IMR-90 (cell line): ENCODE measurements at regions not wholly inside any gene's neighbourhood (a gene's known extent, or its start where the extent isn't known, plus 50 kb on each side); places are given as distances from the start of the nearest gene placed in this dataset.

Experiments used
- ATAC-seq: fragments of 200-7000 bp; cut with Tn5 transposase; 2 replicates; pipeline ENCODE4 v1.9.1; 2020; ENCODE audit warnings: low read depth, mild to moderate bottlenecking, moderate library complexity
- BruUV-seq: library from RNA; stranded (reverse); fragments of 400-500 nt; replicated peaks from 2 replicates; lab custom pipeline; 2021; lab: Mats Ljungman, UMichigan
- CTCF ChIA-PET: fragments of 300-600 bp; formaldehyde crosslinking; extraction: SDS; loops from one replicate; lab custom pipeline; 2021; ENCODE audit warnings: antibody characterized with exemption; lab: Yijun Ruan, JAX
- POLR2A ChIA-PET: fragments of 300-600 bp; sonication (Branson Sonifier 250); formaldehyde crosslinking; loops from one replicate; lab custom pipeline; 2022; ENCODE audit warnings: antibody characterized with exemption; ENCODE audit not compliant: unreplicated experiment; lab: Charles Lee
- DNase-seq: peaks from one replicate; pipeline ENCODE4 v3.0.0; 2013
- H2AFZ ChIP-seq: replicated peaks from 2 replicates; pipeline ENCODE3; 2013; ENCODE audit warnings: low read length, mild to moderate bottlenecking; ENCODE audit not compliant: poor library complexity
- H2AK5ac ChIP-seq: 2 replicates; pipeline ENCODE4 v1.6.1; 2013; ENCODE audit warnings: low read depth, low read length, inconsistent platforms
- H2AK9ac ChIP-seq: replicated peaks from 2 replicates; pipeline ENCODE3; 2013; ENCODE audit warnings: mild to moderate bottlenecking, low read depth, low read length, moderate library complexity; ENCODE audit not compliant: poor library complexity
- H2BK120ac ChIP-seq: 2 replicates; pipeline ENCODE4 v1.6.1; 2013; ENCODE audit warnings: low read depth, low read length, inconsistent platforms
- H2BK15ac ChIP-seq: 3 replicates; pipeline ENCODE4 v1.6.1; 2013; ENCODE audit warnings: low read depth, low read length, inconsistent platforms
- H2BK20ac ChIP-seq: 2 replicates; pipeline ENCODE4 v1.6.1; 2013; ENCODE audit warnings: low read depth, mild to moderate bottlenecking, inconsistent platforms, low read length, moderate library complexity
- H2BK5ac ChIP-seq: 2 replicates; pipeline ENCODE4 v1.6.1; 2013; ENCODE audit warnings: mild to moderate bottlenecking, low read depth, low read length, inconsistent platforms; ENCODE audit not compliant: poor library complexity, severe bottlenecking
- H3K14ac ChIP-seq: replicated peaks from 2 replicates; pipeline ENCODE4 v1.6.1; 2013; ENCODE audit warnings: low read depth, low read length, inconsistent platforms
- H3K18ac ChIP-seq: 2 replicates; pipeline ENCODE4 v1.6.1; 2013; ENCODE audit warnings: low read depth, low read length, control low read depth
- H3K23ac ChIP-seq: 2 replicates; pipeline ENCODE4 v1.6.1; 2013; ENCODE audit warnings: low read depth, low read length, inconsistent platforms
- H3K27ac ChIP-seq: 2 replicates; pipeline ENCODE4 v1.5.1; 2013; ENCODE audit warnings: mild to moderate bottlenecking, control low read depth, low read length; ENCODE audit not compliant: insufficient read depth
- H3K27me3 ChIP-seq: 2 replicates; pipeline ENCODE4 v1.6.1; 2013; ENCODE audit warnings: low read length; ENCODE audit not compliant: control insufficient read depth, insufficient read depth
- H3K36me3 ChIP-seq: 2 replicates; pipeline ENCODE4 v1.6.1; 2013; ENCODE audit warnings: low read length, mixed read lengths; ENCODE audit not compliant: control insufficient read depth, insufficient read depth
- H3K4ac ChIP-seq: 2 replicates; pipeline ENCODE4 v1.6.1; 2013; ENCODE audit warnings: low read depth, low read length, inconsistent platforms
- H3K4me1 ChIP-seq: 2 replicates; pipeline ENCODE4 v1.6.1; 2013; ENCODE audit warnings: low read length, mixed read lengths; ENCODE audit not compliant: control insufficient read depth, insufficient read depth
- H3K4me2 ChIP-seq: 2 replicates; pipeline ENCODE4 v1.6.1; 2013; ENCODE audit warnings: low read depth, mild to moderate bottlenecking, control low read depth, low read length, moderate library complexity
- H3K4me3 ChIP-seq: 2 replicates; pipeline ENCODE4 v1.5.1; 2013; ENCODE audit warnings: low read depth, mild to moderate bottlenecking, control low read depth, low read length, moderate library complexity; ENCODE audit not compliant: insufficient read depth
- H3K56ac ChIP-seq: 2 replicates; pipeline ENCODE4 v1.6.1; 2013; ENCODE audit warnings: low read length, inconsistent platforms; ENCODE audit not compliant: insufficient read depth; ENCODE audit errors: extremely low read depth
- H3K79me1 ChIP-seq, 2 experiments: 2 replicates each; pipeline ENCODE4 v1.6.1; 2013; ENCODE audit warnings: low read length in 2 of 2, inconsistent platforms in 1 of 2, low read depth in 1 of 2
- H3K9ac ChIP-seq: 2 replicates; pipeline ENCODE4 v1.6.1; 2013; ENCODE audit warnings: low read depth, low read length, control low read depth
- H3K9me1 ChIP-seq: 2 replicates; pipeline ENCODE4 v1.6.1; 2013; ENCODE audit warnings: low read length, inconsistent platforms; ENCODE audit not compliant: insufficient read depth
- H3K9me3 ChIP-seq: 2 replicates; pipeline ENCODE4 v1.6.1; 2013; ENCODE audit warnings: low read length; ENCODE audit not compliant: control insufficient read depth, insufficient read depth
- H4K20me1 ChIP-seq: 2 replicates; pipeline ENCODE4 v1.6.1; 2013; ENCODE audit warnings: low read length, inconsistent platforms; ENCODE audit not compliant: insufficient read depth
- H4K5ac ChIP-seq: 2 replicates; pipeline ENCODE4 v1.6.1; 2013; ENCODE audit warnings: mild to moderate bottlenecking, low read depth, low read length, control low read depth
- H4K8ac ChIP-seq, 2 experiments: 2 replicates each; pipeline ENCODE4 v1.6.1; 2013; ENCODE audit warnings: low read depth in 2 of 2, low read length in 2 of 2, control low read depth in 1 of 2, inconsistent platforms in 1 of 2
- H4K91ac ChIP-seq: 2 replicates; pipeline ENCODE4 v1.6.1; 2013; ENCODE audit warnings: low read depth, low read length, inconsistent platforms; ENCODE audit not compliant: insufficient read depth
- BHLHE40 ChIP-seq: fragments of 150-350 bp; IDR thresholded peaks from 2 replicates; pipeline ENCODE4 v1.6.1; 2016; ENCODE audit warnings: mild to moderate bottlenecking, low read depth, low read length
- CEBPB ChIP-seq: IDR thresholded peaks from 2 replicates; pipeline ENCODE4 v1.6.1; 2012; ENCODE audit warnings: low read depth, low read length, improper control_type of control experiment
- CHD1 ChIP-seq: IDR thresholded peaks from 2 replicates; pipeline ENCODE4 v1.6.1; 2012; ENCODE audit warnings: low read depth, low read length, improper control_type of control experiment
- CTCF ChIP-seq: conservative IDR thresholded peaks from 2 replicates; pipeline ENCODE4 v1.5.1; 2012; ENCODE audit warnings: mild to moderate bottlenecking, low read depth, low read length, improper control_type of control experiment
- ELK1 ChIP-seq: fragments of 150-350 bp; IDR thresholded peaks from 2 replicates; pipeline ENCODE4 v1.6.1; 2016; ENCODE audit warnings: low read depth, mild to moderate bottlenecking, low read length, moderate library complexity, borderline replicate concordance
- FOS ChIP-seq: fragments of 150-350 bp; IDR thresholded peaks from 2 replicates; pipeline ENCODE4 v1.6.1; 2016; ENCODE audit warnings: low read depth, low read length
- MAFK ChIP-seq: IDR thresholded peaks from 2 replicates; pipeline ENCODE4 v1.6.1; 2012; ENCODE audit warnings: low read depth, low read length, improper control_type of control experiment
- MAZ ChIP-seq: IDR thresholded peaks from 2 replicates; pipeline ENCODE4 v1.6.1; 2012; ENCODE audit warnings: low read depth, mild to moderate bottlenecking, low read length, improper control_type of control experiment, moderate library complexity, borderline replicate concordance
- MXI1 ChIP-seq: IDR thresholded peaks from 2 replicates; pipeline ENCODE4 v1.6.1; 2012; ENCODE audit warnings: low read depth, mild to moderate bottlenecking, low read length, moderate library complexity, borderline replicate concordance
- NFE2L2 ChIP-seq: fragments of 150-350 bp; IDR thresholded peaks from 2 replicates; pipeline ENCODE4 v1.6.1; 2016; ENCODE audit warnings: low read depth, mild to moderate bottlenecking, low read length
- POLR2A ChIP-seq: IDR thresholded peaks from 2 replicates; pipeline ENCODE4 v1.6.1; 2012; ENCODE audit warnings: mild to moderate bottlenecking, low read depth, low read length
- RAD21 ChIP-seq: IDR thresholded peaks from 2 replicates; pipeline ENCODE4 v1.6.1; 2012; ENCODE audit warnings: low read length, improper control_type of control experiment
- RCOR1 ChIP-seq: IDR thresholded peaks from 2 replicates; pipeline ENCODE4 v1.6.1; 2012; ENCODE audit warnings: mild to moderate bottlenecking, low read length, improper control_type of control experiment; ENCODE audit not compliant: insufficient replicate concordance
- RFX5 ChIP-seq: IDR thresholded peaks from 2 replicates; pipeline ENCODE4 v1.8.0; 2012; ENCODE audit warnings: low read depth, mild to moderate bottlenecking, low read length, moderate library complexity
- SMC3 ChIP-seq: fragments of 150-350 bp; IDR thresholded peaks from 2 replicates; pipeline ENCODE4 v1.6.1; 2016; ENCODE audit warnings: low read depth, mild to moderate bottlenecking, antibody characterized with exemption, low read length, moderate library complexity
- WGBS, 2 experiments: methylation state at CpG; one replicate each; pipeline versions ENCODE4 v1.1.5 to v1.1.7; 2013; ENCODE audit warnings: missing lambda C conversion rate in 2 of 2; ENCODE audit not compliant: insufficient read length in 1 of 2; ENCODE audit errors: extremely low coverage in 2 of 2; 5-methylcytosine and 5-hydroxymethylcytosine counted together
- dilution Hi-C: fragments of 300-500 bp; cut with HindIII; formaldehyde crosslinking; loops from one replicate; pipeline ENCODE4 v1.14.3; 2018; ENCODE audit warnings: low sequenced_read_pairs; ENCODE audit not compliant: unreplicated experiment
- in situ Hi-C: fragments of 300-500 bp; cut with MboI; formaldehyde crosslinking; loops from 3 replicates; pipeline ENCODE4 v1.14.3; 2019; ENCODE audit warnings: low sequenced_read_pairs, inconsistent platforms, mixed read lengths
- intact Hi-C: fragments of 100-400 bp; cut with micrococcal nuclease; formaldehyde crosslinking; loops from 2 replicates; pipeline ENCODE4 v1.10.0; 2022
- TF ChIP-seq, protein P1 (sequence below): fragments of 150-350 bp; IDR thresholded peaks from 2 replicates; pipeline ENCODE4 v1.6.1; 2017; ENCODE audit warnings: mild to moderate bottlenecking, antibody characterized with exemption, low read length, low read depth

GRCh38 chr9:118183576-118183975 lies 479.4 kb downstream of the TLR4 start:
- intact Hi-C loops, result no loop called here
- dilution Hi-C loops, result no loop called here
- Histone ChIP-seq H3K4me2 (no peak overlapping the region), H3K4me3 (no peak overlapping the region), H2BK15ac (no peak overlapping the region), H3K27me3 (no peaks in the 10 kb centered on the region), H3K4ac (no peak overlapping the region), H2AK5ac (no peak overlapping the region), H4K91ac (no peak overlapping the region), H3K9me1 (no peaks in the 10 kb centered on the region), H3K14ac (no peak overlapping the region), H3K27ac (no peak overlapping the region), H3K9ac (no peak overlapping the region), H3K36me3 (no peaks in the 10 kb centered on the region), H3K79me1 (no peaks in the 10 kb centered on the region), H4K5ac (no peak overlapping the region), H3K9me3 (peaks cover 2% of the 10 kb centered on the region), H3K23ac (no peak overlapping the region), H2BK5ac (no peak overlapping the region), H2AFZ (no peak overlapping the region), H2BK20ac (no peak overlapping the region), H2BK120ac (no peak overlapping the region), H4K8ac (no peak overlapping the region), H2AK9ac (no peak overlapping the region), H3K56ac (no peak overlapping the region), H3K18ac (no peak overlapping the region), H4K20me1 (no peaks in the 10 kb centered on the region), H3K4me1 (no peaks in the 10 kb centered on the region)
- in situ Hi-C loops, result no loop called here
- no peak for ATAC-seq
- no peak for TF ChIP-seq RAD21
- no peak for TF ChIP-seq MXI1
- no peak for TF ChIP-seq ELK1
- no peak for TF ChIP-seq CEBPB
- TF ChIP-seq POLR2A, result no peak
- TF ChIP-seq, protein P1, sequence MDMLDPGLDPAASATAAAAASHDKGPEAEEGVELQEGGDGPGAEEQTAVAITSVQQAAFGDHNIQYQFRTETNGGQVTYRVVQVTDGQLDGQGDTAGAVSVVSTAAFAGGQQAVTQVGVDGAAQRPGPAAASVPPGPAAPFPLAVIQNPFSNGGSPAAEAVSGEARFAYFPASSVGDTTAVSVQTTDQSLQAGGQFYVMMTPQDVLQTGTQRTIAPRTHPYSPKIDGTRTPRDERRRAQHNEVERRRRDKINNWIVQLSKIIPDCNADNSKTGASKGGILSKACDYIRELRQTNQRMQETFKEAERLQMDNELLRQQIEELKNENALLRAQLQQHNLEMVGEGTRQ, result no peak
- no peak for TF ChIP-seq RFX5
- no peak for TF ChIP-seq MAFK
- TF ChIP-seq CTCF, result no peak
- no peak for TF ChIP-seq BHLHE40
- no peak for TF ChIP-seq FOS
- TF ChIP-seq NFE2L2, result no peak
- no peak for TF ChIP-seq RCOR1
- TF ChIP-seq SMC3, result no peak
- no peak for TF ChIP-seq MAZ
- TF ChIP-seq CHD1, result no peak
- 40% methylated on average over 1 of the region's 2 CpGs; no CpG with 5 or more reads in 1 of the 2 experiments for WGBS, 2 experiments
- ChIA-PET CTCF (no interaction called here), POLR2A (no interaction called here)
- BruUV-seq, result no TSS peak
- DNase-seq, result no peak
